ENCODE measurements at regions not wholly inside any gene's neighbourhood (a gene's known extent, or its start where the extent isn't known, plus 50 kb on each side); places are given as distances from the start of the nearest gene placed in this dataset.

- TF ChIP-seq CTCF (conservative IDR thresholded peaks at IDR 0.05; ENCODE audit: low read depth, low read length) (no peak), EZH2 (IDR thresholded peaks at IDR 0.05; ENCODE audit: borderline replicate concordance, low read depth, low read length, poor library complexity, severe bottlenecking) (no peak)
Measured at GRCh38 chr6:51479296-51479695, 608.1 kb downstream of the PKHD1 start.

Measured in A673 (cell line).